HEK293 (cell line): ENCODE measurements at regions not wholly inside any gene's neighbourhood (a gene's known extent, or its start where the extent isn't known, plus 50 kb on each side); places are given as distances from the start of the nearest gene placed in this dataset.

ENCODE experiments used
- CTCF ChIA-PET: fragments of 350-600 bp; formaldehyde crosslinking; extraction: SDS; loops from one replicate; lab custom pipeline; 2021; ENCODE audit warnings: antibody characterized with exemption; lab: Yijun Ruan, JAX
- POLR2A ChIA-PET: fragments of 300-600 bp; formaldehyde crosslinking; extraction: SDS; loops from one replicate; lab custom pipeline; 2020; ENCODE audit warnings: antibody characterized with exemption, inconsistent platforms; lab: Yijun Ruan, JAX
- H3K27ac ChIP-seq: fragments of 200-500 bp; sonication (Bioruptor generic); 2 replicates; pipeline ENCODE4 v1.5.1; 2014; ENCODE audit warnings: low read depth, low read length, control low read depth, inconsistent platforms; ENCODE audit errors: extremely low read depth
- H3K36me3 ChIP-seq, 2 experiments: fragments of 200-500 bp in 1 of 2; sonication (Bioruptor generic) in 1 of 2; 1 replicate in 1 of 2; 2 replicates in 1 of 2; pipeline ENCODE4 v1.5.1; 2014 to 2017; ENCODE audit warnings: inconsistent platforms in 2 of 2, low read length in 2 of 2; ENCODE audit not compliant: control insufficient read depth in 2 of 2, insufficient read depth in 1 of 2
- H3K4me1 ChIP-seq: fragments of 200-500 bp; sonication (Bioruptor generic); 2 replicates; pipeline ENCODE4 v1.5.1; 2014; ENCODE audit warnings: mild to moderate bottlenecking, low read length, inconsistent platforms; ENCODE audit not compliant: control insufficient read depth, insufficient read depth
- H3K4me3 ChIP-seq: 2 replicates; pipeline ENCODE4 v1.5.1; 2011; ENCODE audit warnings: low read depth, mild to moderate bottlenecking, control low read depth, low read length, moderate library complexity
- H3K9me3 ChIP-seq: fragments of 200-500 bp; sonication (Bioruptor generic); 2 replicates; pipeline ENCODE4 v1.5.1; 2014; ENCODE audit warnings: low read depth, low read length, inconsistent platforms; ENCODE audit not compliant: control insufficient read depth, insufficient read depth
- GLI4 ChIP-seq: fragments of 450-650 bp; formaldehyde crosslinking; IDR thresholded peaks from 2 replicates; pipeline ENCODE4 v1.5.1; 2016; ENCODE audit warnings: missing biosample characterization, missing genetic modification characterization
- HOXD13 ChIP-seq: sonication (generic); formaldehyde crosslinking; IDR thresholded peaks from 2 replicates; pipeline ENCODE4 v1.8.0; 2022; ENCODE audit warnings: missing genetic modification reagents, borderline replicate concordance
- KLF1 ChIP-seq: fragments of 450-650 bp; formaldehyde crosslinking; IDR thresholded peaks from 2 replicates; pipeline ENCODE4 v1.5.1; 2016; ENCODE audit warnings: missing biosample characterization, missing genetic modification characterization
- ZBTB21 ChIP-seq: fragments of 450-650 bp; formaldehyde crosslinking; IDR thresholded peaks from 2 replicates; pipeline ENCODE4 v1.5.1; 2017; ENCODE audit warnings: missing biosample characterization, missing genetic modification characterization
- ZBTB48 ChIP-seq: fragments of 450-650 bp; formaldehyde crosslinking; IDR thresholded peaks from 2 replicates; pipeline ENCODE4 v1.5.1; 2016; ENCODE audit warnings: missing biosample characterization, missing genetic modification characterization
- ZNF2 ChIP-seq: fragments of 450-650 bp; formaldehyde crosslinking; IDR thresholded peaks from 2 replicates; pipeline ENCODE4 v1.5.1; 2016; ENCODE audit warnings: missing biosample characterization, missing genetic modification characterization
- ZNF223 ChIP-seq: fragments of 450-650 bp; formaldehyde crosslinking; IDR thresholded peaks from 2 replicates; pipeline ENCODE4 v1.5.1; 2016; ENCODE audit warnings: missing biosample characterization, missing genetic modification characterization
- ZNF23 ChIP-seq: fragments of 450-650 bp; formaldehyde crosslinking; IDR thresholded peaks from 2 replicates; pipeline ENCODE4 v1.5.1; 2016; ENCODE audit warnings: missing biosample characterization, missing genetic modification characterization, borderline replicate concordance
- ZNF341 ChIP-seq: fragments of 450-650 bp; formaldehyde crosslinking; IDR thresholded peaks from 2 replicates; pipeline ENCODE4; 2016; ENCODE audit warnings: low read depth, missing biosample characterization, missing genetic modification characterization
- ZNF391 ChIP-seq: fragments of 450-650 bp; formaldehyde crosslinking; IDR thresholded peaks from 2 replicates; pipeline ENCODE4 v1.5.1; 2016; ENCODE audit warnings: low read depth, missing biosample characterization, missing genetic modification characterization, borderline replicate concordance
- ZNF394 ChIP-seq: fragments of 450-650 bp; formaldehyde crosslinking; IDR thresholded peaks from 2 replicates; pipeline ENCODE4 v1.5.1; 2016; ENCODE audit warnings: missing biosample characterization, missing genetic modification characterization, mild to moderate bottlenecking, moderate library complexity, borderline replicate concordance
- ZNF514 ChIP-seq: fragments of 450-650 bp; formaldehyde crosslinking; IDR thresholded peaks from 2 replicates; pipeline ENCODE4 v1.5.1; 2016; ENCODE audit warnings: missing biosample characterization, missing genetic modification characterization
- ZNF530 ChIP-seq: fragments of 450-650 bp; formaldehyde crosslinking; IDR thresholded peaks from 2 replicates; pipeline ENCODE4 v1.5.1; 2016; ENCODE audit warnings: low read depth, missing biosample characterization, missing genetic modification characterization
- ZNF544 ChIP-seq: fragments of 450-650 bp; formaldehyde crosslinking; IDR thresholded peaks from 2 replicates; pipeline ENCODE4 v1.5.0; 2017; ENCODE audit warnings: missing biosample characterization, missing genetic modification characterization
- ZNF548 ChIP-seq: fragments of 450-650 bp; formaldehyde crosslinking; IDR thresholded peaks from 2 replicates; pipeline ENCODE4 v1.5.1; 2016; ENCODE audit warnings: missing biosample characterization, missing genetic modification characterization
- ZNF677 ChIP-seq: fragments of 450-650 bp; IDR thresholded peaks from 2 replicates; pipeline ENCODE4 v1.5.0; 2018; ENCODE audit warnings: missing biosample characterization, mild to moderate bottlenecking, missing genetic modification characterization, moderate library complexity
- ZNF701 ChIP-seq: fragments of 450-650 bp; formaldehyde crosslinking; IDR thresholded peaks from 2 replicates; pipeline ENCODE4 v1.5.1; 2016; ENCODE audit warnings: missing biosample characterization, missing genetic modification characterization
- ZNF768 ChIP-seq: fragments of 450-650 bp; formaldehyde crosslinking; IDR thresholded peaks from 2 replicates; pipeline ENCODE4 v1.5.1; 2018; ENCODE audit warnings: missing biosample characterization, mild to moderate bottlenecking, missing genetic modification characterization
- ZNF777 ChIP-seq: fragments of 450-650 bp; formaldehyde crosslinking; IDR thresholded peaks from 2 replicates; pipeline ENCODE4 v1.5.1; 2017; ENCODE audit warnings: missing biosample characterization, missing genetic modification characterization, borderline replicate concordance
- ZNF792 ChIP-seq: fragments of 450-650 bp; formaldehyde crosslinking; IDR thresholded peaks from 2 replicates; pipeline ENCODE4 v1.5.1; 2016; ENCODE audit warnings: missing biosample characterization, missing genetic modification characterization
- TF ChIP-seq, protein P1 (sequence below): fragments of 450-650 bp; formaldehyde crosslinking; IDR thresholded peaks from 2 replicates; pipeline ENCODE4 v1.5.1; 2016; ENCODE audit warnings: missing biosample characterization, missing genetic modification characterization
- TF ChIP-seq, protein P2 (sequence below): fragments of 450-650 bp; formaldehyde crosslinking; IDR thresholded peaks from 2 replicates; pipeline ENCODE4 v1.5.1; 2017; ENCODE audit warnings: missing biosample characterization, missing genetic modification characterization
- TF ChIP-seq, protein P3 (sequence below): fragments of 450-650 bp; formaldehyde crosslinking; IDR thresholded peaks from 2 replicates; pipeline ENCODE4 v1.5.1; 2016; ENCODE audit warnings: missing biosample characterization, missing genetic modification characterization, low read depth

DNA sequence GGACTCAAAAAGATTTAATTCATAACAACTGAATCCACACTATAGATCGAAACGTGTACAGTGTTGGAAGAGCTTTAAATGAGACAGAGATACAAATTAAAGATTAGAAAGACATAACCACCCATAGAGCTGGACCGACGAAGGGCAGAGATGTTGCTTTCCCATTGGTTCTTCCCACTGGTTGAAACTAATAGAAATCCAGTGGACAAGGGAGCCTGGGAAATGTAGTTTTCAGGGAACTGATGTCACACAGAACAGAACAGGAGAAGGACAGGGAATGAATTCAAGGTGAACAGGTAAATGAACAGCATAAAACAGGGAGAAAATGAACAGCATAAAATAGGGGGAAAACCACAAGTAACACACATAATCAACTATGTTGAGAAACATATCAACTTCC lies 328.7 kb downstream of the ZNF621 start:
- ChIA-PET CTCF (no interaction called here), POLR2A (interaction anchor here (0.6 kb wide), 1 partner anchor 713 kb away, joined by 4 read pairs; no protein-coding TSS in a partner anchor)
- no peaks in the 10 kb centered on the region for H3K36me3 ChIP-seq

DNA sequence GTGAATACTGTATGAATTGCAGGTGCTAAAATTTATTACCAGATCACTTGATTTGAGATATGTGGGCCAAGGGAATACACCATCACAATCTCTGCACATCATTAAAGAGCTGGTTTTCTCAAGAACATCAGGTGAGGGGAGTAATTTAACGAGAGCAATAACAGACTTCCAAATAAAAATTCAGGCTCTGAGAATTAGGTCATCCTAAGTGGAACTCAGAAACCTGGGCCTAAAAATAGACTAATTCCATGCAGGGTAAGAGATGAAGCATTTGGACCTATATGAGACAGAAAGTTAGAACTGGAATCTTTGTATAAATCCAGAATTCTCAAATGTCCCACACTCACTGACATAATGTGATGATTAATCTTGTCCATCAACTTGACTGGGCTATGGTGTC lies 331.1 kb downstream of the ZNF621 start:
- no peak for TF ChIP-seq ZBTB21
- no peak for TF ChIP-seq ZNF544 (tag by site-specific recombination)
- TF ChIP-seq ZNF514 (tag by site-specific recombination), result no peak
- POLR2A ChIA-PET, result no interaction called here
- H3K27ac ChIP-seq, result no peak overlapping the region
- H3K36me3 ChIP-seq, result no peaks in the 10 kb centered on the region
- H3K4me1 ChIP-seq, result no peaks in the 10 kb centered on the region
- CTCF ChIA-PET, result no interaction called here
- H3K9me3 ChIP-seq, result no peaks in the 10 kb centered on the region
- H3K4me3 ChIP-seq, result no peak overlapping the region

More for the DNA sequence above, 328.7 kb downstream of the ZNF621 start:
- H3K4me1 ChIP-seq, result no peaks in the 10 kb centered on the region
- H3K4me3 ChIP-seq, result no peak overlapping the region
- H3K27ac ChIP-seq, result no peak overlapping the region
- TF ChIP-seq KLF1 (tag by site-specific recombination) (no peak), ZNF548 (no peak), ZNF792 (no peak), ZNF223 (tag by site-specific recombination) (no peak), ZBTB48 (no peak), HOXD13 (CRISPR knock-in tag) (no peak), ZNF341 (tag by site-specific recombination) (no peak), ZNF23 (tag by site-specific recombination) (no peak), ZNF777 (tag by site-specific recombination) (no peak), ZNF394 (tag by site-specific recombination) (no peak), GLI4 (tag by site-specific recombination) (no peak), ZNF701 (tag by site-specific recombination) (no peak), ZNF768 (tag by site-specific recombination) (no peak), ZNF391 (tag by site-specific recombination) (no peak), ZNF530 (tag by site-specific recombination) (no peak), ZNF2 (tag by site-specific recombination) (no peak), ZNF677 (tag by site-specific recombination) (no peak)
- TF ChIP-seq, protein P1, sequence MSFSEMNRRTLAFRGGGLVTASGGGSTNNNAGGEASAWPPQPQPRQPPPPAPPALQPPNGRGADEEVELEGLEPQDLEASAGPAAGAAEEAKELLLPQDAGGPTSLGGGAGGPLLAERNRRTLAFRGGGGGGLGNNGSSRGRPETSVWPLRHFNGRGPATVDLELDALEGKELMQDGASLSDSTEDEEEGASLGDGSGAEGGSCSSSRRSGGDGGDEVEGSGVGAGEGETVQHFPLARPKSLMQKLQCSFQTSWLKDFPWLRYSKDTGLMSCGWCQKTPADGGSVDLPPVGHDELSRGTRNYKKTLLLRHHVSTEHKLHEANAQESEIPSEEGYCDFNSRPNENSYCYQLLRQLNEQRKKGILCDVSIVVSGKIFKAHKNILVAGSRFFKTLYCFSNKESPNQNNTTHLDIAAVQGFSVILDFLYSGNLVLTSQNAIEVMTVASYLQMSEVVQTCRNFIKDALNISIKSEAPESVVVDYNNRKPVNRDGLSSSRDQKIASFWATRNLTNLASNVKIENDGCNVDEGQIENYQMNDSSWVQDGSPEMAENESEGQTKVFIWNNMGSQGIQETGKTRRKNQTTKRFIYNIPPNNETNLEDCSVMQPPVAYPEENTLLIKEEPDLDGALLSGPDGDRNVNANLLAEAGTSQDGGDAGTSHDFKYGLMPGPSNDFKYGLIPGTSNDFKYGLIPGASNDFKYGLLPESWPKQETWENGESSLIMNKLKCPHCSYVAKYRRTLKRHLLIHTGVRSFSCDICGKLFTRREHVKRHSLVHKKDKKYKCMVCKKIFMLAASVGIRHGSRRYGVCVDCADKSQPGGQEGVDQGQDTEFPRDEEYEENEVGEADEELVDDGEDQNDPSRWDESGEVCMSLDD (tag by site-specific recombination), result no peak
- TF ChIP-seq, protein P2, sequence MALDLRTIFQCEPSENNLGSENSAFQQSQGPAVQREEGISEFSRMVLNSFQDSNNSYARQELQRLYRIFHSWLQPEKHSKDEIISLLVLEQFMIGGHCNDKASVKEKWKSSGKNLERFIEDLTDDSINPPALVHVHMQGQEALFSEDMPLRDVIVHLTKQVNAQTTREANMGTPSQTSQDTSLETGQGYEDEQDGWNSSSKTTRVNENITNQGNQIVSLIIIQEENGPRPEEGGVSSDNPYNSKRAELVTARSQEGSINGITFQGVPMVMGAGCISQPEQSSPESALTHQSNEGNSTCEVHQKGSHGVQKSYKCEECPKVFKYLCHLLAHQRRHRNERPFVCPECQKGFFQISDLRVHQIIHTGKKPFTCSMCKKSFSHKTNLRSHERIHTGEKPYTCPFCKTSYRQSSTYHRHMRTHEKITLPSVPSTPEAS (tag by site-specific recombination), result no peak
- TF ChIP-seq, protein P3, sequence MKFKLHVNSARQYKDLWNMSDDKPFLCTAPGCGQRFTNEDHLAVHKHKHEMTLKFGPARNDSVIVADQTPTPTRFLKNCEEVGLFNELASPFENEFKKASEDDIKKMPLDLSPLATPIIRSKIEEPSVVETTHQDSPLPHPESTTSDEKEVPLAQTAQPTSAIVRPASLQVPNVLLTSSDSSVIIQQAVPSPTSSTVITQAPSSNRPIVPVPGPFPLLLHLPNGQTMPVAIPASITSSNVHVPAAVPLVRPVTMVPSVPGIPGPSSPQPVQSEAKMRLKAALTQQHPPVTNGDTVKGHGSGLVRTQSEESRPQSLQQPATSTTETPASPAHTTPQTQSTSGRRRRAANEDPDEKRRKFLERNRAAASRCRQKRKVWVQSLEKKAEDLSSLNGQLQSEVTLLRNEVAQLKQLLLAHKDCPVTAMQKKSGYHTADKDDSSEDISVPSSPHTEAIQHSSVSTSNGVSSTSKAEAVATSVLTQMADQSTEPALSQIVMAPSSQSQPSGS (tag by site-specific recombination), result no peak
- H3K9me3 ChIP-seq, result no peaks in the 10 kb centered on the region
